ENCODE measurements at regions not wholly inside any gene's neighbourhood (a gene's known extent, or its start where the extent isn't known, plus 50 kb on each side); places are given as distances from the start of the nearest gene placed in this dataset.

DNA sequence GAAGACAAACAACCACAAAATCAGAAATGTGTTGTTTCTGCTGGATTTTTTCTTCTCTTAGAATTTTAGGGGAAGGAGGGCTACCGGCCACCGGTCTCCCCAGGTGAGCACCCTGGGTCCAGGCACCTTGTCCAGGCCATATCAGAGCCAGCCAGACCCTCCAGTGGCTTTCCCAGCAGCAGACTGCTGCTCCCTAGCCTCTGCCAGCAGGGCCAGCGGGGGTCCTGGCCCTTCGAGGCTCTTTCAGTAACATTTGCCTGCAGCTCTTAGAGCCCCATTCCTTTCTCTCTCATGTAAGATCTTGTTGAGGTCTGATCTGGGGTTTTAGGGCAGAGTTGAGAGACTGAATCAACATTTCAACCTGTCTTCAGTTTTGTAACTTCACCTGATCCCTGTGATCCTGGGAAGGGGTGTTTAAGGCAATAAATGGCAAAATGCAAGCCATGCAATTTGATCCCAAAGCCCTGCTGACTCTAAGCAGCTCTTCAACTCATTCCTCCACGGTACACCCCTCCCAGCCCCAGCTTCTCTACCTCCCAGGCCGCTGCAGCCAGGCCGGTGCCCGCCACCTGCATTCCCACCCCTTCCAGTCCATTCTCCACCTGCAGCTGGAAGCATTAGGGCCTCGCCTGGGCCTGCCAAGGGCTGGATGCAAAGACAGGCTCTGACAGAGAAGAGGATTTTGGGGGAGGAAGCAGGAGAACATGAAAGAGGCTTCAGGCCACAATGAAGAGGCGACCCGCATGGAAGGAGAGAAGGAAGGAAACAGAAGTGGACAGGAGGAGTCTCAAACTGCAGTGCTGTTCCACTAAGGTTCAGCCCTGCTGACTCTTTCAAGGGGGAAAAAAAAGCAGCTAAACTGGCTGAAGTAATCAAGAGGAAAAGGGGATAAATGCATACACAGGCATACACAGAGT lies 113.0 kb upstream of the FGF3 start:
- no peak for FAIRE-seq
- DNase-seq (ENCODE audit: insufficient read length, low spot score) = no peak
- TF ChIP-seq POLR2A (IDR thresholded peaks at IDR 0.05; ENCODE audit: low read depth, low read length) = no peak

DNA sequence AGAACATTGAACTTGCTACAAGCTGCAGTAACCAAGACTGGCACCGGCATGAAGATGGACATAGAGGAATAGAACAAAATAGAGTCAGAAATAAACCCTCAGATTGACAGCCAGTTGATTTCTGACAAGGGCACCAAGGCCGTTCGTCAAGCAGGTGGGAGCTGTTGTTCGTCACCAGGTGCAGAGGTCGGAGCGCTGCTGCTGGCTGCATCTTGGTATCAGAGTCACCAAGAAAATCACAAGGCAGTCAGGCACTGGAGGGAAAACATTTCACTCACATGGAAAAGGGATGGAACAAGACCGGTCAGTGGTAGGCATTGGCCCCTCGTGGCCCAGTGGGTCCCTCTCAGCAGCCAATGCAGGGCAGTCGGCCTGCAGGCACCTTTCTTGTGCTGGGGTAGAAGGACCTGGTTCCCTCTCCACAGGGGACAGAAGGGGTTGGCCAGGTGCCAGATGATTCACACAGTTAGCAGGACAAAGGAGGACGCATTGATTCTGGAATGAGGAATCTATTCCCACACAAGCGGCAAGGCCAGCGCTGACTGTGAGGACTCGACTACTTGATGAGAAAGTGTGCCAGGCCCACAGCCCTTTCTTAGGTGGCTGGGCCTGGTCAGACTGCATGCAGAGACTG lies 115.8 kb upstream of the FGF3 start:
- FAIRE-seq = no peak

DNA sequence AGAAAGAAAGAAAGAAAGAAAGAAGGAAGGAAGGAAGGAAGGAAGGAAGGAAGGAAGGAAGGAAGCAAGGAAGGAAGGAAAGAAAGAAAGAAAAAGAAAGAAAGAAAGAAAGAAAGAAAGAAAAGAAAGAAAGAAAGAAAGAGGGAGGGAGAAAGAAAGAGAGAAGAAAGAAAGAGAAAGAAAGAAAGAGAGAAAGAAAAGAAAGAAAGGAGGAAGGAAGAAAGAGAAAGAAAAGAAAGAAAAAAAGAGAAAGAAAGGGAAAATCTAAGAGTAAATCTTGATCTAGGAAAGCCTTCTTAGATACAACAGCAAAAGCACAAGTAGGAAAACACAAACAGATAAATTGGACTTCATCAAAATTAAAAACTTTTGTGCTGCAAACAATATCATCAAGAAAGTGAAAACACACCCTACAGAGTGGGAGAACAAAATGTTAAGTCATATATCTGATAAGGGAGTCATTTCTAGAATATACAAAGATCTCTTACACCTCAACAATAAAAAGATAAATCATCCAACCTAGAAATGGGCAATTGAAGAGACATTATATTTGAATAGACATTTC lies 116.8 kb upstream of the FGF3 start:
- no peak for TF ChIP-seq POLR2A (IDR thresholded peaks at IDR 0.05; ENCODE audit: low read depth, low read length)
- no peak for FAIRE-seq
- no peak for DNase-seq (ENCODE audit: insufficient read length, low spot score)

More for the DNA sequence above, 115.8 kb upstream of the FGF3 start:
- TF ChIP-seq POLR2A (IDR thresholded peaks at IDR 0.05; ENCODE audit: low read depth, low read length) = no peak
- DNase-seq (ENCODE audit: insufficient read length, low spot score) = peak; percentile 51

DNA sequence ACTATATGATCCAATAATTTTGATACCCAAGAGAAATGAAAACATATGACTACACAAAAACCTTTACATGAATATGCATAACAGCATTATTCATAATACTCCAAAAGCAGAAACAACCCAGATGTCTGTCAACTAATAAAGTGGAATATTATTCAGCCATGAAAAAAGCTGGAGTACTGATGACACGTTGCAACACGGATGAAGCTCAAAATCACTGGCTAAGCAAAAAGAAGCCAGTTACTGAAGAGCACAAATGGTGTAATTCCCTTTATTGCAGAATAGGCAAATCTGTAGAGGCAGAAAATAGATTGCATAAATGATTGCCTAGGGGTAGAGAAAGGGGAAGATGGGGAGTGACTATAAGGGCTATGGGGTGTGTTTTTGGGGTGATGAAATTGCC lies 117.6 kb upstream of the FGF3 start:
- DNase-seq (ENCODE audit: insufficient read length, low spot score) (no peak), FAIRE-seq (no peak)
- no peak for TF ChIP-seq POLR2A (IDR thresholded peaks at IDR 0.05; ENCODE audit: low read depth, low read length)

DNA sequence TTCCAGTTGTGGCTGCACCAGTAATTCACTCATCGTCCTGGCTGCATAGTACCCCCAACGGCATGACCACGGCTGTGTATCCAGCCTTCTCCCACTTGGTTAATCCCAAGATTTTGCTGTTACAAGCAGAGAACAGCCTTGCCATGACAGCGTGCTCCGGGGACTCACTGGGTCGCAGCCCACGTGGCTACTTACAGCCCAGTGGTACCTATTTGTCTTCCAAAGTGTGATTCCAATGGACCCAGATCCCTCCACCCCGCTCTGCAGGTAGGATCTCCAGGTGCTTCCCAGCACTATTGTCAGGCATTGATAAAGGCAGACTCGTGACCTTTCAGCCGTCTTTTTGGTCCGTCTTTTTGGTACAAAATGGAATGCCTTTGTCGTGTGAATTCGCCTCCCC lies 119.0 kb upstream of the FGF3 start:
- FAIRE-seq (no peak), DNase-seq (ENCODE audit: insufficient read length, low spot score) (no peak)
- TF ChIP-seq POLR2A (IDR thresholded peaks at IDR 0.05; ENCODE audit: low read depth, low read length) = no peak

DNA sequence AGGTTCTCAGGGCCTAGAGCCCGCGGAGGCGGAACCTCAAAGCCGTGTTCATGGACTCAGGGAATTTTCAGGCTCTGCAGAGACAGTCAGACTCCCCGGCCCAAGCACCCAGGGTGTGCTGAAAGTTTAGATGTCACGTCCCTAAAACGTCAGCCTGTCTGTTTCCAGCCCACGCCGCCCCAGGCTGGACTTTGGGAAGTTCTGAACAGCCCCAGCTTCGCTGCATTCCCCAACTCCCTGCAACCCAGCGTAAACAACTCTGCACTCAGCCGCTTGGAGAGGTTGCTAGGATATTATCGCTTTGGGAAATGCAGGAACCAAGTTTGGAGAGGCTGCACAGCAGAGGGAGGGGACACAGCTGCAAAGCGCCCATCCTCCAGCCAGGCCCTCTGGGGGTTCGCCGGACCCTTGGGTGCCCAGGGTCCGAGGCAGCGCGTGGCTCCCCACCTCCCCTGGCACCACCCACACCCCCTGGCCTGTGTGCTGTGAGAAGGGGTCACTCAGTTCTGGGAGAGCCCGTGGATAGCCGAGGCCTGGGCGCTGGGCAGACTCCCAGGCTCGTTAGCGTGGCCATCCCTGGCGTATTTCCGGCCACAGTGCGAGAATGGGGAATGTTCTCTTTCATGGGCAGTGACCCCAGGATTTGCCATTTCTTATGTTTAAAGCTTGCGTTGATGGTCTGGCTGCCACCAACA lies 120.5 kb upstream of the FGF3 start:
- no peak for DNase-seq (ENCODE audit: insufficient read length, low spot score)
- TF ChIP-seq POLR2A (IDR thresholded peaks at IDR 0.05; ENCODE audit: low read depth, low read length) = no peak
- no peak for FAIRE-seq

DNA sequence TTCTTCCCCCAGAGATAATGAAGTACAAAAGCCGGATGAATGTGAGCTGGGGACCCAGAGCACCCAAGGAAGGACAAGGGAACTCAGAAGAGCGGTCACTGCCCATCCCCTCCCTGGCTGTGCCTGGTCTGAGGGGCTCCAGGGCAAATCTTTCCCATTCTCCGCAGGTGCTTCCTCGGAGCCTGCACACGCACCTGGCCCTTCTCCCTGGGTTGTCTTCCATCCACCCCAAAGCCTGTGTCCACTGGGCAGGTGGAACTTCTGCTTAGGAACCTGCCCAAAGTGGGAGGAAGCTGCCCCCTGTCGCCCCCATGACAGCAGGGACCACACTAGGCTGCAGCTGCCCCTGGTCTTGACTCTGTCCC lies 121.0 kb upstream of the FGF3 start:
- FAIRE-seq (no peak), DNase-seq (ENCODE audit: insufficient read length, low spot score) (no peak)
- TF ChIP-seq POLR2A (IDR thresholded peaks at IDR 0.05; ENCODE audit: low read depth, low read length) = no peak

DNA sequence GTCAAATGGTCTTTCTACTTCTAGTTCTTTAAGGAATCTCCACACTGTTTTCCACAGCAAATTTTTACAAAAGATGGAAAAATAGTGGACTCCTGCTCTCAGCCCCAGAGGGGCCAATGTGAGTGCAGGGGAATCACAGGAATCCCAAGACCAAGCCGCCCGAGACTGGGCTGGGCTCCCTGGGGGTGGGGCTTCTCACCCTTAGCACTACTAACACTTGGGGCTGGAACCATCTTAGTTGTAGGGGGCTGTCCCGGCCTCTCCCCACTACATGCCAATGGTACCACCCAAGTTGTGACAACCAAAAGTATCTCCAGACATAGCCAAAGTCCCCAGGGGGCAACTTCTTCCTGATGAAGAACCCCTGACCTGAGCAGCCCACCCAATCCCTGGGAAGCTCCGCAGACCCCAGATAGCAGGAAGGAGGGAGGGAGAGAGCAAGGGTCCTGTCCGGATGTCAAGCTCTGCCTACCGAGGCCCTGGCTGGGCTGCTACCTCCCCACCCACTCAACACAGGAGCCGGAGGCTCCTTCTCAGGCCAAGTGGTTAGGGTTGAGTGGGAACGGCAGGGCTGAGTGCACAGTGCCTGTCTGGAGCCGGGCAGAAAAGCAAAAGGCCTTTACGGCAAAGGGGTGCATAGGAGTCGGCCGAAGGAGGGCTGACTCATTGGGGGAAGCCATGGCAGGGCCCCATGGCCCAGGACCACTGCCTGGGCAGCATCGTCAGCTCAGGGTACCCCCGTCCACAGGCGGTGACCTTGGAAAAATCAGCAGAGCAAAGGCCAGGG lies 122.5 kb upstream of the FGF3 start:
- FAIRE-seq (no peak), DNase-seq (ENCODE audit: insufficient read length, low spot score) (no peak)
- no peak for TF ChIP-seq POLR2A (IDR thresholded peaks at IDR 0.05; ENCODE audit: low read depth, low read length)

DNA sequence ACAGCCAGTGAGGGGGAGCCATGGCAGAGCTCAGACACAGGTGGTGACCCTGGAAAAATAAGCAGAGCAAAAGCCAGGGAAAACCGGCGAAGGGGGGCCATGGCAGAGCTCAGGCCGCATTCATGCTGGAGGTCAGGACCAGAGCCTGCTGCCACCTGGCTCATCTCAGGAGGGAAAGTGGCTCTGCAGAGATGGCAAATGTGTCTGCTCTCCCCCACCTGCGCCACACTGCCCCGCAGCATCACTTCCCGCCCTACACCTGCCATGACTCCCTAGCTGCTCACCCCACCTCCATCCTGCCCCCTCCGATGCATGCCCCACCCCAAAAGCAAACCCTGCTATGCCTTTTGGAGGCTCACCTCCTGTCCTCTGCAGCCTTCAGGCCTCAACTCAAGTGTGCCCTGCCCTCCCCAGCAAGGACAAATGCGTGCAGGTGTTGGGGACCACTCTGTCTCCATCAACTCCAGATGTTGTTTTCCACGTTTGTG lies 123.2 kb upstream of the FGF3 start:
- DNase-seq (ENCODE audit: insufficient read length, low spot score) (no peak), FAIRE-seq (no peak)
- TF ChIP-seq POLR2A (IDR thresholded peaks at IDR 0.05; ENCODE audit: low read depth, low read length) = no peak

DNA sequence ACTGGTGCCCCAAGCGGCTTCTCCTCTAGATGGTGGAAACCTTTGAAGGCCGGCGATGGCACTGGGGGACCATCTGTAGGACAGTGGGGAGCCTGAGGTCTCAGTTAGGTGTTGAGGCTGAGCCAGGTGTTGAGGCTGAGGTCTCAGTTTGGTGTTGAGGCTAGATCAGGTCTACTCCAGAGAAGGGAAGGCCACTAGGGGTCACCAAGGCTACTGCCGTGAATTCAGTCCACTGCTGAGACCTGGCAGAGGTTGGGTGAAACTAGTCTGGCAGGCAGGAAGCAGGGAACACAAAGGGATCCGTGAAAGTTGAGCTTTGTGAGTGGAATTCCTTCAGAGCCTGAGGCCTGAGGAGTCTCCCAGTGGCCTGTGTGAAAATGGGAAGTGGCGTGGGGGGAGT lies 123.8 kb upstream of the FGF3 start:
- TF ChIP-seq POLR2A (IDR thresholded peaks at IDR 0.05; ENCODE audit: low read depth, low read length) = no peak
- FAIRE-seq = no peak
- DNase-seq (ENCODE audit: insufficient read length, low spot score) = no peak

DNA sequence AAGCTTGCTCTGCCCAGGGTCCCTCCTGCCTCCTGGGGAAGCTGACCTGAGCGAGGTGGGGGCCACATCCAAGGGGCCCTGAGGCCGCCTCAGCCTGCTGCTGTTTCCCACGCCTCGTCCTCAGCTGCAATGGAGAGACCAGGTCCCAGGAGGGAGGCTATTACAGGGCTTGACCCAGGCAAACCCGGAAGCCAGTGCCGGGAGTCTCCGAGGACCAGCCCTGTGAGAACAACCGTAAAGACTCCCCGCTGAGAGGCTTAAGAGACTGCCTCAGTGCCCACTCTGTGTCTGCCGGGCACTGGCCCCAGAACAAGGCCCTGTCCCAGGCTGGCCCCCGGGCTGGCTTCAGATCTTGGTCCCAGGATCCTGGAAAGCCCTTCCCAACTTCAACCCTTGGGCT lies 124.3 kb upstream of the FGF3 start:
- DNase-seq (ENCODE audit: insufficient read length, low spot score) (no peak), FAIRE-seq (no peak)
- no peak for TF ChIP-seq POLR2A (IDR thresholded peaks at IDR 0.05; ENCODE audit: low read depth, low read length)

DNA sequence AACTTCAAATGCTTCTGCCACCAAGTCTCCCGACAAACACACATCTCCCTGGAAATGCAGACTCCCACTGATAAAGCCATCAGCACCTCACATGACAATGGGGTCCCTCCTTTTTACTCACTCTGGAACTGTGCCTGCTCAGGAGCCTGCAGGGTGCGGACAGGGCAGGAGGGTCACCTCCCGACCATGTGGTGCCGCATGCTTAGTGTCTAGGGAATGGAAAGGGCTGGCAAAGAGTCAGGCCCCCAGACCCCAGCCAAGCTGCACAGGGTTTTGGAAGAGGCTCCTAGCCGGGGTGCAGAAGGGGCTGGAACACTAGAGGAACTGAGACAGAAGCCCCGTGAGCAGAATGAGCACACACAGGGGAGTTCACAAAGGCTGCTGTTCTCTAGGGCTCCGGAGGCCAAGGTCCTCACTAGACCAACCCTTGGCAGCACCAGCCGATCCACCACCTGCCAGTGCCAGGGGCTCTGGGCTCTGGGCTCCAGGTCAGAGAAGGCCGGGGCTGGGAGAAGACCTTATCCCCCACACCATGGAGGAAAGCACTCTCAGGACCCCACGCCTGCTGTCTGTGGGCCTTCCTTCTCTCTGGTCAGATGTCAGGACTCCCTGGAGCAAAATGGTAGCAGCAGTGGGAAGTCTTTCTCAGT lies 125.1 kb upstream of the FGF3 start:
- FAIRE-seq = no peak
- DNase-seq (ENCODE audit: insufficient read length, low spot score) = no peak
- no peak for TF ChIP-seq POLR2A (IDR thresholded peaks at IDR 0.05; ENCODE audit: low read depth, low read length)

DNA sequence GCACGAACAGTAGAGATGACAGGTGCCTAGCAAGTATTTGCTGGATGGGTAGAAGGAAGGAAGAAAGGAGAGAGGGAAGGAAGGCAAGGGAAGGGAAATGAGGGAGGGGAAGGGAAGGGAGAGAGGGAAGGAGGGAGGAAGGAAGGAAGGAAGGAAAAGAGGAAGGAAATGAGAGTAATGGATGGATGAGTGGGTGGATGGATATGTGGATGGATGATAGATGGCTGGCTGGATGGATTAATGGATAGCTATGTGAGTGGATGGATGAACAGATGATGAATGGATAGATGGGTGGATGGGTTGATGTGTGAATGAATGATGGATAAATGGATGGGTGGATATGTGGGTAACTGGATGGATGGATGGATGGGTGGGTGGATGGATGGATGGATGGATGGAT lies 125.9 kb upstream of the FGF3 start:
- no peak for TF ChIP-seq POLR2A (IDR thresholded peaks at IDR 0.05; ENCODE audit: low read depth, low read length)
- DNase-seq (ENCODE audit: insufficient read length, low spot score) (no peak), FAIRE-seq (no peak)
